ENCODE measurements at regions not wholly inside any gene's neighbourhood (a gene's known extent, or its start where the extent isn't known, plus 50 kb on each side); places are given as distances from the start of the nearest gene placed in this dataset.

DNA sequence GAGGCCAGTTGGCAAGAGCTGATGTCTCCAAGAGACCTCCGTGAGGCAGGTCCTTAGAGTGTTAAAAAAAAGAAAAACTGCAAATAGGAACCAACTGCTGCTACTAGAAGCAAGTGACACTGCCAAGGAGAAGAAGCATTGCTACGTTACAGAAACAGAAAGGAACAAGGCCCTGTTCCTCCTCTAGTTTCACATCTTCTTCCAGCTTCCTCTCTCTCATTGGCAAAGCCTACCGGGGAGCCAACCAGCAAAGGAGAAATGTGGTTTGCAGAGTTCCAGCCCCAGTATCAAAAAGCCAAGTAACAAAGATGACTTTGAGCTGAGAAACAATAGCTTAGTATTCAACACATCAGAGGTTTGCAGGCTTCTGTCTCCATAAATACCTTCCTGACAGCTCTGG is 145.9 kb downstream of the PRELID2 start:
- TF ChIP-seq, protein P1, sequence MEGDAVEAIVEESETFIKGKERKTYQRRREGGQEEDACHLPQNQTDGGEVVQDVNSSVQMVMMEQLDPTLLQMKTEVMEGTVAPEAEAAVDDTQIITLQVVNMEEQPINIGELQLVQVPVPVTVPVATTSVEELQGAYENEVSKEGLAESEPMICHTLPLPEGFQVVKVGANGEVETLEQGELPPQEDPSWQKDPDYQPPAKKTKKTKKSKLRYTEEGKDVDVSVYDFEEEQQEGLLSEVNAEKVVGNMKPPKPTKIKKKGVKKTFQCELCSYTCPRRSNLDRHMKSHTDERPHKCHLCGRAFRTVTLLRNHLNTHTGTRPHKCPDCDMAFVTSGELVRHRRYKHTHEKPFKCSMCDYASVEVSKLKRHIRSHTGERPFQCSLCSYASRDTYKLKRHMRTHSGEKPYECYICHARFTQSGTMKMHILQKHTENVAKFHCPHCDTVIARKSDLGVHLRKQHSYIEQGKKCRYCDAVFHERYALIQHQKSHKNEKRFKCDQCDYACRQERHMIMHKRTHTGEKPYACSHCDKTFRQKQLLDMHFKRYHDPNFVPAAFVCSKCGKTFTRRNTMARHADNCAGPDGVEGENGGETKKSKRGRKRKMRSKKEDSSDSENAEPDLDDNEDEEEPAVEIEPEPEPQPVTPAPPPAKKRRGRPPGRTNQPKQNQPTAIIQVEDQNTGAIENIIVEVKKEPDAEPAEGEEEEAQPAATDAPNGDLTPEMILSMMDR (IDR thresholded peaks at IDR 0.05): no peak
- H3K36me3 Mint-ChIP-seq (ENCODE audit: low read depth): no peaks in the 10 kb centered on the region
- peaks cover 2% of the 10 kb centered on the region for H3K27me3 Mint-ChIP-seq (ENCODE audit: low read depth, poor library complexity)
- H3K4me3 Mint-ChIP-seq: no peak overlapping the region
- H3K27ac Mint-ChIP-seq: no peak overlapping the region
- no peaks in the 10 kb centered on the region for H3K9me3 Mint-ChIP-seq
- peaks cover 5% of the 10 kb centered on the region for H3K4me1 Mint-ChIP-seq
- DNase-seq: no peak

DNA sequence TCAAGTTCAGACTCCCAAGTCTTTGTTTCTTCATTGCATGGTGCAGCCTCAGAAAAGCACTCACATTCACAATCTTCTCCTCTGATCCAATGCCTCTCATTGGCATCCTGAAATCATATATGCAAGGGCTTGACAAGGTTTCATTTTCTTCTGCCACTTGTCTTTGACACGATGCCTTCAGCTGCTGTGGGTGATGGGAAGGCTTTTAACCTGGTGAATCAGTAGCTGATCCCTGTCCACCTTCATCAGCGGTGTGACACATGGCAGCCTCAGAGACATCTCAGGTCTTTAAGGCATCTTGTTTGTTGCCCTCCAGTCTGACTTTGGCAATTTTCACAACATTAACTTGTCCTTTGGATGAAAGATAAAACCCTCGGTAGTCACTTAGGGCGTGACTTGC is 147.2 kb downstream of the PRELID2 start:
- H3K9me3 Mint-ChIP-seq: no peaks in the 10 kb centered on the region
- H3K4me1 Mint-ChIP-seq: peaks cover 5% of the 10 kb centered on the region
- TF ChIP-seq, protein P1 (IDR thresholded peaks at IDR 0.05): no peak
- no peak overlapping the region for H3K4me3 Mint-ChIP-seq
- H3K36me3 Mint-ChIP-seq (ENCODE audit: low read depth): no peaks in the 10 kb centered on the region
- peaks cover 5% of the 10 kb centered on the region for H3K27me3 Mint-ChIP-seq (ENCODE audit: low read depth, poor library complexity)
- H3K27ac Mint-ChIP-seq: no peak overlapping the region
- DNase-seq: no peak

GRCh38 chr5:145685417-145685816 is 149.7 kb downstream of the PRELID2 start:
- H3K4me3 Mint-ChIP-seq: no peak overlapping the region
- no peaks in the 10 kb centered on the region for H3K36me3 Mint-ChIP-seq (ENCODE audit: low read depth)
- H3K4me1 Mint-ChIP-seq: peaks cover 19% of the 10 kb centered on the region
- TF ChIP-seq, protein P1 (IDR thresholded peaks at IDR 0.05): no peak
- H3K27me3 Mint-ChIP-seq (ENCODE audit: low read depth, poor library complexity): peaks cover 5% of the 10 kb centered on the region
- no peaks in the 10 kb centered on the region for H3K9me3 Mint-ChIP-seq
- no peak for DNase-seq
- no peak overlapping the region for H3K27ac Mint-ChIP-seq

DNA sequence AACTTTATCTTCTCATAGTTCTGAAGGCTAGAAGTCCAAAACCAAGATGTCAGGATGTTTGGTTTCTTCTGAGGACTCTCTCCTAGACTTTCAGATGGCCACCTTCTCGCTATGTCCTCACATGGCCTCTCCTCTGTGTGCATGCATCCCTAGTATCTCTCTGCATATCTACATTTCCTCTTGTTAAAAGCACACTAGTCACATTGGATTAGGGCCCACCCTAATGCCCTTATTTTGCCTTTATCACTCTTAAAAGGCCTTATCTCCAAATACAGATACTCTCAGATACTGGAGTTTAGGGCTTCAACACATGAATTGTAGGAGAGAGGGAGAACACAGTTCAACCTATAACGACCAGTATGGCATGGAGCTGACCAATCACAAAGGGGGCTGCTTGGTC is 151.7 kb downstream of the PRELID2 start:
- H3K27me3 Mint-ChIP-seq (ENCODE audit: low read depth, poor library complexity): peaks cover 5% of the 10 kb centered on the region
- peaks cover 18% of the 10 kb centered on the region for H3K4me1 Mint-ChIP-seq
- TF ChIP-seq, protein P1 (IDR thresholded peaks at IDR 0.05): no peak
- no peak overlapping the region for H3K27ac Mint-ChIP-seq
- H3K4me3 Mint-ChIP-seq: no peak overlapping the region
- no peak for DNase-seq
- no peaks in the 10 kb centered on the region for H3K36me3 Mint-ChIP-seq (ENCODE audit: low read depth)
- no peaks in the 10 kb centered on the region for H3K9me3 Mint-ChIP-seq

- Mint-ChIP-seq H3K36me3 (ENCODE audit: low read depth) (no peaks in the 10 kb centered on the region), H3K4me3 (no peak overlapping the region), H3K27ac (no peak overlapping the region), H3K27me3 (ENCODE audit: low read depth, poor library complexity) (peaks cover 5% of the 10 kb centered on the region), H3K9me3 (no peaks in the 10 kb centered on the region), H3K4me1 (peaks cover 18% of the 10 kb centered on the region)
- TF ChIP-seq, protein P1 (IDR thresholded peaks at IDR 0.05): no peak
- DNase-seq: no peak
These were observed 152.8 kb downstream of the PRELID2 start for GRCh38 chr5:145682197-145682899.

- no peak overlapping the region for H3K27ac Mint-ChIP-seq
- peaks cover 5% of the 10 kb centered on the region for H3K27me3 Mint-ChIP-seq (ENCODE audit: low read depth, poor library complexity)
- H3K4me3 Mint-ChIP-seq: no peak overlapping the region
- H3K36me3 Mint-ChIP-seq (ENCODE audit: low read depth): no peaks in the 10 kb centered on the region
- no peaks in the 10 kb centered on the region for H3K9me3 Mint-ChIP-seq
- DNase-seq: peak; percentile 36
- TF ChIP-seq, protein P1 (IDR thresholded peaks at IDR 0.05): peak; percentile 60
- peaks cover 18% of the 10 kb centered on the region for H3K4me1 Mint-ChIP-seq
These were observed 153.5 kb downstream of the PRELID2 start for GRCh38 chr5:145681686-145682085.
